H1 (cell line): ENCODE measurements at regions not wholly inside any gene's neighbourhood (a gene's known extent, or its start where the extent isn't known, plus 50 kb on each side); places are given as distances from the start of the nearest gene placed in this dataset.

ENCODE experiments used
- CTCF ChIA-PET: fragments of 300-600 bp; sonication (Branson Sonifier 250); formaldehyde crosslinking; loops from one replicate; lab custom pipeline; 2021; ENCODE audit not compliant: partially characterized antibody; lab: Charles Lee
- POLR2A ChIA-PET: fragments of 300-600 bp; sonication (Branson Sonifier 250); formaldehyde crosslinking; loops from one replicate; lab custom pipeline; 2021; ENCODE audit warnings: inconsistent platforms; ENCODE audit not compliant: partially characterized antibody; lab: Charles Lee
- DNase-seq, 2 experiments: peaks; one replicate each; pipeline versions ENCODE4 v3.0.0 to v3.0.0-alpha.2; 2010 to 2022; ENCODE audit warnings: low spot score in 2 of 2, low read depth in 1 of 2, mixed read lengths in 1 of 2
- FAIRE-seq: peaks from 2 replicates; lab custom pipeline; 2011; peaks lifted over from hg19 to GRCh38; lab: Jason Lieb, UNC
- H2AFZ ChIP-seq: 2 replicates; pipeline ENCODE4 v1.8.1; 2012; ENCODE audit warnings: low read length, inconsistent platforms
- H2AK5ac ChIP-seq: 2 replicates; pipeline ENCODE4 v1.6.1; 2013; ENCODE audit warnings: low read depth, low read length
- H2BK120ac ChIP-seq: replicated peaks from 2 replicates; pipeline ENCODE3; 2013; ENCODE audit warnings: low read depth, low read length, inconsistent platforms
- H2BK12ac ChIP-seq: 2 replicates; pipeline ENCODE4 v1.6.1; 2013; ENCODE audit warnings: low read depth, low read length
- H2BK15ac ChIP-seq: 2 replicates; pipeline ENCODE4 v1.6.1; 2013; ENCODE audit warnings: low read length
- H2BK20ac ChIP-seq: 2 replicates; pipeline ENCODE4 v1.6.1; 2013; ENCODE audit warnings: low read length
- H2BK5ac ChIP-seq: 2 replicates; pipeline ENCODE4 v1.6.1; 2013; ENCODE audit warnings: low read depth, low read length
- H3K14ac ChIP-seq: 2 replicates; pipeline ENCODE4 v1.6.1; 2013; ENCODE audit warnings: inconsistent platforms; ENCODE audit not compliant: insufficient read length
- H3K18ac ChIP-seq: 2 replicates; pipeline ENCODE4 v1.6.1; 2013; ENCODE audit warnings: low read length; ENCODE audit errors: extremely low read depth
- H3K23ac ChIP-seq: 2 replicates; pipeline ENCODE4 v1.6.1; 2013; ENCODE audit warnings: inconsistent platforms; ENCODE audit not compliant: insufficient read length
- H3K23me2 ChIP-seq: 2 replicates; pipeline ENCODE4 v1.6.1; 2013; ENCODE audit warnings: low read depth, low read length
- H3K27ac ChIP-seq: 2 replicates; pipeline ENCODE4 v1.6.1; 2011; ENCODE audit warnings: low read depth, low read length, inconsistent platforms
- H3K27me3 ChIP-seq, 4 experiments: replicated peaks in 1 of 4; 1 replicate in 1 of 4; 2 replicates in 3 of 4; pipeline versions ENCODE4 v1.6.1 to v1.8.1; 2011 to 2013; ENCODE audit warnings: low read length in 3 of 4, mild to moderate bottlenecking in 3 of 4, inconsistent platforms in 2 of 4, mixed read lengths in 2 of 4, moderate library complexity in 1 of 4; ENCODE audit not compliant: control insufficient read depth in 3 of 4, insufficient read depth in 3 of 4; ENCODE audit errors: extremely low read depth in 1 of 4
- H3K36me3 ChIP-seq, 4 experiments: 2 replicates each; pipeline versions ENCODE4 v1.6.1 to v1.8.1; 2011 to 2013; ENCODE audit warnings: mild to moderate bottlenecking in 4 of 4, low read length in 3 of 4, moderate library complexity in 2 of 4, control low read depth in 1 of 4, inconsistent platforms in 1 of 4; ENCODE audit not compliant: insufficient read depth in 4 of 4, control insufficient read depth in 2 of 4
- H3K4ac ChIP-seq: replicated peaks from 2 replicates; pipeline ENCODE3; 2013; ENCODE audit warnings: low read length, low read depth, mixed read lengths, inconsistent platforms; ENCODE audit not compliant: insufficient read length
- H3K4me1 ChIP-seq, 4 experiments: replicated peaks in 1 of 4; 1 replicate in 1 of 4; 2 replicates in 3 of 4; pipeline versions ENCODE4 v1.6.1 to v1.8.1; 2011 to 2013; ENCODE audit warnings: low read length in 3 of 4, inconsistent platforms in 2 of 4, mixed read lengths in 1 of 4; ENCODE audit not compliant: insufficient read depth in 4 of 4, control insufficient read depth in 3 of 4
- H3K4me2 ChIP-seq, 2 experiments: 2 replicates each; pipeline versions ENCODE4 v1.6.1 to v1.8.1; 2011 to 2013; ENCODE audit warnings: low read depth in 2 of 2, low read length in 2 of 2, control low read depth in 1 of 2, inconsistent platforms in 1 of 2, mild to moderate bottlenecking in 1 of 2; ENCODE audit not compliant: insufficient read depth in 1 of 2
- H3K4me3 ChIP-seq, 4 experiments: fragments of 200-600, 300-600 bp in 1 of 4; sonication (generic), shearing (Covaris generic), sonication (Bioruptor Twin) in 1 of 4; 2 replicates each; pipeline versions ENCODE4 v1.5.1 to v1.8.1; 2011 to 2016; ENCODE audit warnings: low read length in 4 of 4, low read depth in 3 of 4, control low read depth in 2 of 4, inconsistent platforms in 2 of 4, mild to moderate bottlenecking in 2 of 4, mixed read lengths in 1 of 4, moderate library complexity in 1 of 4; ENCODE audit not compliant: insufficient read depth in 2 of 4; ENCODE audit errors: extremely low read depth in 1 of 4
- H3K56ac ChIP-seq: replicated peaks from 2 replicates; pipeline ENCODE3; 2013; ENCODE audit warnings: low read depth, mild to moderate bottlenecking, mixed read lengths, low read length, inconsistent platforms; ENCODE audit not compliant: insufficient read length
- H3K79me1 ChIP-seq: 2 replicates; pipeline ENCODE4 v1.6.1; 2013; ENCODE audit warnings: low read depth, low read length, control low read depth
- H3K79me2 ChIP-seq, 2 experiments: 2 replicates each; pipeline versions ENCODE4 v1.6.1 to v1.8.1; 2012 to 2013; ENCODE audit warnings: low read length in 2 of 2, mild to moderate bottlenecking in 2 of 2, inconsistent platforms in 1 of 2; ENCODE audit not compliant: insufficient read depth in 2 of 2, control insufficient read depth in 1 of 2
- H3K9ac ChIP-seq, 4 experiments: replicated peaks in 1 of 4; 1 replicate in 1 of 4; 2 replicates in 3 of 4; pipeline versions ENCODE4 v1.6.1 to v1.8.1; 2011 to 2013; ENCODE audit warnings: low read depth in 3 of 4, low read length in 3 of 4, control low read depth in 2 of 4, mild to moderate bottlenecking in 2 of 4, moderate library complexity in 2 of 4, inconsistent platforms in 1 of 4; ENCODE audit errors: extremely low read depth in 1 of 4
- H3K9me3 ChIP-seq, 2 experiments: 2 replicates each; pipeline versions ENCODE4 v1.6.1 to v1.8.1; 2012 to 2013; ENCODE audit warnings: mild to moderate bottlenecking in 2 of 2, moderate library complexity in 2 of 2, control low read depth in 1 of 2, inconsistent platforms in 1 of 2, low read depth in 1 of 2, low read length in 1 of 2, mixed read lengths in 1 of 2; ENCODE audit not compliant: insufficient read depth in 2 of 2
- H4K20me1 ChIP-seq, 2 experiments: replicated peaks in 1 of 2; 2 replicates each; pipeline versions ENCODE3 to v1.8.1; 2011 to 2013; ENCODE audit warnings: inconsistent platforms in 2 of 2, low read length in 2 of 2, mild to moderate bottlenecking in 1 of 2; ENCODE audit not compliant: insufficient read depth in 2 of 2, control insufficient read depth in 1 of 2
- H4K5ac ChIP-seq: 2 replicates; pipeline ENCODE4 v1.6.1; 2013; ENCODE audit warnings: low read length, low read depth, mixed read lengths, inconsistent platforms; ENCODE audit not compliant: insufficient read length
- H4K8ac ChIP-seq: 2 replicates; pipeline ENCODE4 v1.8.0; 2013; ENCODE audit warnings: mild to moderate bottlenecking, moderate library complexity, low read length, inconsistent platforms; ENCODE audit not compliant: insufficient read depth; ENCODE audit errors: extremely low read depth
- H4K91ac ChIP-seq: replicated peaks from 2 replicates; pipeline ENCODE3; 2013; ENCODE audit warnings: low read length, mixed read lengths, inconsistent platforms; ENCODE audit not compliant: insufficient read length
- CEBPB ChIP-seq: IDR thresholded peaks from 2 replicates; pipeline ENCODE4 v1.6.1; 2012; ENCODE audit warnings: low read depth, low read length
- CHD2 ChIP-seq: IDR thresholded peaks from 2 replicates; pipeline ENCODE4 v1.6.1; 2012; ENCODE audit warnings: low read length, improper control_type of control experiment
- FOSL1 ChIP-seq: IDR thresholded peaks from 2 replicates; pipeline ENCODE4 v1.6.1; 2011; ENCODE audit warnings: mild to moderate bottlenecking, low read depth, low read length, moderate library complexity; ENCODE audit not compliant: insufficient read depth
- HDAC6 ChIP-seq: IDR thresholded peaks from one replicate; pipeline ENCODE4 v1.7.1; 2012; ENCODE audit warnings: low read depth, mild to moderate bottlenecking, inconsistent platforms, low read length, moderate library complexity
- KDM1A ChIP-seq: fragments of 200-600, 300-600 bp; sonication (generic); IDR thresholded peaks from 2 replicates; pipeline ENCODE4 v1.7.1; 2016; ENCODE audit warnings: mild to moderate bottlenecking, low read length, borderline replicate concordance
- NANOG ChIP-seq: IDR thresholded peaks from 2 replicates; pipeline ENCODE4 v1.6.1; 2011; ENCODE audit warnings: low read length, low read depth, mild to moderate bottlenecking, inconsistent platforms; ENCODE audit not compliant: insufficient read depth, poor library complexity, severe bottlenecking
- RBBP5 ChIP-seq: IDR thresholded peaks from 2 replicates; pipeline ENCODE4 v1.7.1; 2012; ENCODE audit warnings: low read depth, mild to moderate bottlenecking, inconsistent platforms, low read length, moderate library complexity, borderline replicate concordance
- SIN3A ChIP-seq, 2 experiments: IDR thresholded peaks in 1 of 2; conservative IDR thresholded peaks in 1 of 2; 2 replicates each; pipeline ENCODE4 v1.6.1; 2011 to 2012; ENCODE audit warnings: low read length in 2 of 2, improper control_type of control experiment in 1 of 2, low read depth in 1 of 2, mild to moderate bottlenecking in 1 of 2
- SUZ12 ChIP-seq: fragments of 200-600 bp; sonication (generic); IDR thresholded peaks from 2 replicates; pipeline ENCODE4 v1.6.1; 2012; ENCODE audit warnings: mild to moderate bottlenecking, inconsistent platforms, low read length, moderate library complexity, mixed read lengths
- TEAD4 ChIP-seq: IDR thresholded peaks from 2 replicates; pipeline ENCODE4 v1.6.1; 2012; ENCODE audit warnings: low read depth, low read length, inconsistent platforms, mixed read lengths
- WGBS, 2 experiments: shearing (Covaris generic) in 1 of 2; methylation state at CpG; one replicate each; pipeline versions ENCODE4 v1.1.6 to v1.1.7; 2013 to 2015; ENCODE audit warnings: low lambda C conversion rate in 2 of 2, mixed read lengths in 2 of 2, inconsistent platforms in 1 of 2, low coverage in 1 of 2, missing lambda C conversion rate in 1 of 2; ENCODE audit not compliant: insufficient replicate concordance in 2 of 2, insufficient coverage in 1 of 2, insufficient read length in 1 of 2; ENCODE audit errors: extremely low coverage in 1 of 2, missing lambda C conversion rate in 1 of 2; 5-methylcytosine and 5-hydroxymethylcytosine counted together
- TF ChIP-seq, protein P1 (sequence below): IDR thresholded peaks from 2 replicates; pipeline ENCODE4 v1.6.1; 2012; ENCODE audit warnings: inconsistent platforms
- TF ChIP-seq, protein P2 (sequence below): IDR thresholded peaks from 2 replicates; pipeline ENCODE4 v1.6.1; 2012; ENCODE audit warnings: low read length, inconsistent platforms

DNA sequence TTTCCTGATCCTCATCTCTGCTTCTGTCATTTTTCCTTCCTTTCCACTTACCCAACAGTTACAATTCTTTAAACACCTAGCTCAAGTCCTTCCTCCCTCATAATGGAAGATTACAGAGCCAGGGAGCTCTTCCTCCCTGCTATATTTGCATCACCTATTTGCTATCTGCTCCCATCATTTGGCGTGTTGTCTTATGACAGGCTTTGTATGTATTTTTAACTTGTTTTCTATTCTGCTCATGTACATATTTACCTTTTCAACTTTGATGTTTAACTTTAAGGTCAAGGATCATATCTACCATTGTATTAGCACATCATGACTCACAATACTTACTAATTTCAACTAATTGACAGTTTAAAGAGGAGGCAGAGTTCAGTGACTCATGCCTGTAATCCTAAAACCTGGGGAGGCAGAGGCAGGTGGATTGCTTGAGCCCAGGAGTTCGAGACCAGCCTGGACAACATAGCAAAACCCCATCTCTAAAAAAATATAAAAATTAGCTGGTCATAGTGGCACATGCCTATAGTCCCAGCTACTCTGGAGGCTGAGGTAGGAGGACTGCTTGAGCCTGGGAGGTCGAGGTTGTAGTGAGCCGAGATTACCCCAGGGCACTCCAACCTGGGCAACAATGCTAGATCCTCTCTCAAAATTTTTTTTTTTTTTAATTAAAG is 92.5 kb upstream of the FOXN2 start:
- H2AK5ac ChIP-seq = no peak overlapping the region
- no peak overlapping the region for H2BK120ac ChIP-seq
- H3K79me2 ChIP-seq = no peaks in the 10 kb centered on the region
- no peak overlapping the region for H3K14ac ChIP-seq
- no peak overlapping the region for H3K18ac ChIP-seq
- H3K23me2 ChIP-seq = no peaks in the 10 kb centered on the region
- POLR2A ChIA-PET = no interaction called here
- H3K9ac ChIP-seq = no peak overlapping the region
- H3K23ac ChIP-seq = no peak overlapping the region
- H2AFZ ChIP-seq = no peak overlapping the region
- H4K8ac ChIP-seq = no peak overlapping the region
- 77% methylated on average over 4 of the region's 4 CpGs; no CpG with 5 or more reads in 1 of the 2 experiments for WGBS, 2 experiments
- H3K4ac ChIP-seq = no peak overlapping the region
- no peak overlapping the region for H3K4me3 ChIP-seq
- DNase-seq (no peak), FAIRE-seq (no peak)
- H3K27me3 ChIP-seq = no peaks in the 10 kb centered on the region
- H2BK5ac ChIP-seq = no peak overlapping the region
- H3K56ac ChIP-seq = no peak overlapping the region
- no peaks in the 10 kb centered on the region for H3K79me1 ChIP-seq
- no peaks in the 10 kb centered on the region for H3K36me3 ChIP-seq
- CTCF ChIA-PET = no interaction called here
- H3K4me2 ChIP-seq = no peak overlapping the region
- no peaks in the 10 kb centered on the region; a peak in 1 of 7 replicates for H3K4me1 ChIP-seq
- no peak overlapping the region for H4K91ac ChIP-seq
- H2BK12ac ChIP-seq = no peak overlapping the region
- no peaks in the 10 kb centered on the region for H3K9me3 ChIP-seq
- no peak overlapping the region for H4K5ac ChIP-seq
- no peaks in the 10 kb centered on the region for H4K20me1 ChIP-seq
- no peak overlapping the region for H3K27ac ChIP-seq
- H2BK20ac ChIP-seq = no peak overlapping the region
- no peak overlapping the region for H2BK15ac ChIP-seq
- TF ChIP-seq HDAC6 (no peak), TEAD4 (no peak), CHD2 (no peak), NANOG (no peak), SUZ12 (no peak), SIN3A (conservative IDR thresholded peaks at IDR 0.05 in 1 of 2, IDR thresholded peaks at IDR 0.05 in 1 of 2; ENCODE audit: low read depth in 1 of 2, low read length in 2 of 2) (no peak), KDM1A (no peak), FOSL1 (no peak), RBBP5 (no peak), CEBPB (no peak)
- TF ChIP-seq, protein P1, sequence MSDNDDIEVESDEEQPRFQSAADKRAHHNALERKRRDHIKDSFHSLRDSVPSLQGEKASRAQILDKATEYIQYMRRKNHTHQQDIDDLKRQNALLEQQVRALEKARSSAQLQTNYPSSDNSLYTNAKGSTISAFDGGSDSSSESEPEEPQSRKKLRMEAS = no peak
- TF ChIP-seq, protein P2, sequence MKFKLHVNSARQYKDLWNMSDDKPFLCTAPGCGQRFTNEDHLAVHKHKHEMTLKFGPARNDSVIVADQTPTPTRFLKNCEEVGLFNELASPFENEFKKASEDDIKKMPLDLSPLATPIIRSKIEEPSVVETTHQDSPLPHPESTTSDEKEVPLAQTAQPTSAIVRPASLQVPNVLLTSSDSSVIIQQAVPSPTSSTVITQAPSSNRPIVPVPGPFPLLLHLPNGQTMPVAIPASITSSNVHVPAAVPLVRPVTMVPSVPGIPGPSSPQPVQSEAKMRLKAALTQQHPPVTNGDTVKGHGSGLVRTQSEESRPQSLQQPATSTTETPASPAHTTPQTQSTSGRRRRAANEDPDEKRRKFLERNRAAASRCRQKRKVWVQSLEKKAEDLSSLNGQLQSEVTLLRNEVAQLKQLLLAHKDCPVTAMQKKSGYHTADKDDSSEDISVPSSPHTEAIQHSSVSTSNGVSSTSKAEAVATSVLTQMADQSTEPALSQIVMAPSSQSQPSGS = no peak
